HUES64 (cell line): ENCODE measurements at regions not wholly inside any gene's neighbourhood (a gene's known extent, or its start where the extent isn't known, plus 50 kb on each side); places are given as distances from the start of the nearest gene placed in this dataset.

Source experiments
- H3K27ac ChIP-seq: 2 replicates; pipeline ENCODE4 v1.7.0; 2013; ENCODE audit warnings: low read depth, low read length, inconsistent platforms
- H3K27me3 ChIP-seq: 2 replicates; pipeline ENCODE4 v1.6.1; 2013; ENCODE audit warnings: mild to moderate bottlenecking, low read length; ENCODE audit not compliant: insufficient read depth
- H3K36me3 ChIP-seq: 2 replicates; pipeline ENCODE4 v1.6.1; 2013; ENCODE audit warnings: mild to moderate bottlenecking, low read length; ENCODE audit not compliant: insufficient read depth
- H3K4me1 ChIP-seq: 2 replicates; pipeline ENCODE4 v1.6.1; 2013; ENCODE audit warnings: mild to moderate bottlenecking, low read length, moderate library complexity; ENCODE audit not compliant: insufficient read depth
- H3K4me3 ChIP-seq: 2 replicates; pipeline ENCODE4 v1.5.1; 2013; ENCODE audit warnings: mild to moderate bottlenecking, low read length, moderate library complexity
- H3K9ac ChIP-seq: 2 replicates; pipeline ENCODE4 v1.6.1; 2013; ENCODE audit warnings: mild to moderate bottlenecking, low read depth, low read length
- H3K9me3 ChIP-seq: 2 replicates; pipeline ENCODE4 v1.6.1; 2013; ENCODE audit warnings: low read depth, low read length; ENCODE audit not compliant: insufficient read depth
- WGBS: fragments of 150-250, 120-280 bp; methylation state at CpG from one replicate; pipeline ENCODE4 v1.1.7; 2013; ENCODE audit warnings: missing lambda C conversion rate; 5-methylcytosine and 5-hydroxymethylcytosine counted together

GRCh38 chr2:238644095-238645081 lies 203.5 kb upstream of the TWIST2 start:
- no peak overlapping the region for H3K4me3 ChIP-seq
- WGBS: 85% methylated on average over 11 of the region's 11 CpGs
- no peaks in the 10 kb centered on the region for H3K27me3 ChIP-seq
- no peaks in the 10 kb centered on the region for H3K4me1 ChIP-seq
- H3K9me3 ChIP-seq: no peaks in the 10 kb centered on the region
- no peak overlapping the region for H3K9ac ChIP-seq
- no peaks in the 10 kb centered on the region for H3K36me3 ChIP-seq
- H3K27ac ChIP-seq: no peak overlapping the region

GRCh38 chr2:238645095-238645494 lies 202.8 kb upstream of the TWIST2 start:
- 90% methylated on average over 6 of the region's 6 CpGs for WGBS
- Histone ChIP-seq H3K9ac (no peak overlapping the region), H3K9me3 (no peaks in the 10 kb centered on the region), H3K36me3 (no peaks in the 10 kb centered on the region), H3K4me1 (no peaks in the 10 kb centered on the region), H3K27ac (no peak overlapping the region), H3K4me3 (no peak overlapping the region), H3K27me3 (no peaks in the 10 kb centered on the region)

GRCh38 chr2:238645716-238646115 lies 202.2 kb upstream of the TWIST2 start:
- Histone ChIP-seq H3K27ac (no peak overlapping the region), H3K36me3 (no peaks in the 10 kb centered on the region), H3K4me1 (no peaks in the 10 kb centered on the region), H3K27me3 (no peaks in the 10 kb centered on the region), H3K4me3 (no peak overlapping the region), H3K9me3 (no peaks in the 10 kb centered on the region), H3K9ac (no peak overlapping the region)
- no CpG with 5 or more reads among the region's 1 CpG for WGBS

GRCh38 chr2:238646281-238646680 lies 201.6 kb upstream of the TWIST2 start:
- no peak overlapping the region for H3K27ac ChIP-seq
- 88% methylated on average over 4 of the region's 4 CpGs for WGBS

GRCh38 chr2:238646803-238647202 lies 201.1 kb upstream of the TWIST2 start:
- Histone ChIP-seq H3K27ac (no peak overlapping the region), H3K9ac (no peak overlapping the region), H3K4me3 (no peak overlapping the region), H3K9me3 (no peaks in the 10 kb centered on the region), H3K4me1 (no peaks in the 10 kb centered on the region), H3K27me3 (no peaks in the 10 kb centered on the region), H3K36me3 (no peaks in the 10 kb centered on the region)
- 93% methylated on average over 4 of the region's 4 CpGs for WGBS

More at GRCh38 chr2:238646281-238646680, 201.6 kb upstream of the TWIST2 start:
- no peaks in the 10 kb centered on the region for H3K9me3 ChIP-seq
- H3K4me3 ChIP-seq: no peak overlapping the region
- H3K36me3 ChIP-seq: no peaks in the 10 kb centered on the region
- H3K9ac ChIP-seq: no peak overlapping the region
- no peaks in the 10 kb centered on the region for H3K4me1 ChIP-seq
- H3K27me3 ChIP-seq: no peaks in the 10 kb centered on the region

GRCh38 chr2:238649123-238649522 lies 198.8 kb upstream of the TWIST2 start:
- no peaks in the 10 kb centered on the region for H3K4me1 ChIP-seq
- no peaks in the 10 kb centered on the region for H3K36me3 ChIP-seq
- H3K4me3 ChIP-seq: no peak overlapping the region
- H3K27ac ChIP-seq: no peak overlapping the region
- no peak overlapping the region for H3K9ac ChIP-seq
- no peaks in the 10 kb centered on the region for H3K27me3 ChIP-seq
- no peaks in the 10 kb centered on the region for H3K9me3 ChIP-seq
- 94% methylated on average over 5 of the region's 7 CpGs for WGBS

- no peak overlapping the region for H3K9ac ChIP-seq
- H3K27ac ChIP-seq: no peak overlapping the region
- no peaks in the 10 kb centered on the region for H3K36me3 ChIP-seq
- no peaks in the 10 kb centered on the region for H3K4me1 ChIP-seq
- no peaks in the 10 kb centered on the region for H3K9me3 ChIP-seq
- no peaks in the 10 kb centered on the region for H3K27me3 ChIP-seq
- no peak overlapping the region for H3K4me3 ChIP-seq
- WGBS: 92% methylated on average over 10 of the region's 10 CpGs
Observed at GRCh38 chr2:238649936-238650518, 197.9 kb upstream of the TWIST2 start.

- Histone ChIP-seq H3K9me3 (no peaks in the 10 kb centered on the region), H3K27me3 (no peaks in the 10 kb centered on the region), H3K4me1 (no peaks in the 10 kb centered on the region), H3K36me3 (no peaks in the 10 kb centered on the region), H3K4me3 (no peak overlapping the region), H3K9ac (no peak overlapping the region), H3K27ac (no peak overlapping the region)
- 78% methylated on average over 5 of the region's 5 CpGs for WGBS
Observed at GRCh38 chr2:238650536-238650935, 197.3 kb upstream of the TWIST2 start.

GRCh38 chr2:238651306-238652052 lies 196.4 kb upstream of the TWIST2 start:
- no peak overlapping the region for H3K9ac ChIP-seq
- 84% methylated on average over 5 of the region's 5 CpGs for WGBS
- H3K36me3 ChIP-seq: no peaks in the 10 kb centered on the region
- no peak overlapping the region for H3K27ac ChIP-seq
- H3K27me3 ChIP-seq: no peaks in the 10 kb centered on the region
- H3K9me3 ChIP-seq: no peaks in the 10 kb centered on the region
- no peaks in the 10 kb centered on the region for H3K4me1 ChIP-seq
- H3K4me3 ChIP-seq: no peak overlapping the region

- no peak overlapping the region for H3K4me3 ChIP-seq
- H3K36me3 ChIP-seq: no peaks in the 10 kb centered on the region
- H3K27ac ChIP-seq: no peak overlapping the region
- no peaks in the 10 kb centered on the region for H3K27me3 ChIP-seq
- H3K9me3 ChIP-seq: no peaks in the 10 kb centered on the region
- no peak overlapping the region for H3K9ac ChIP-seq
- no peaks in the 10 kb centered on the region for H3K4me1 ChIP-seq
- 93% methylated on average over 15 of the region's 15 CpGs for WGBS
Observed at GRCh38 chr2:238652053-238652770, 195.7 kb upstream of the TWIST2 start.
